ENCODE measurements at regions not wholly inside any gene's neighbourhood (a gene's known extent, or its start where the extent isn't known, plus 50 kb on each side); places are given as distances from the start of the nearest gene placed in this dataset.
"Not testable (repeated sequence)": the region's sequence is repeated elsewhere in the genome, so short reads cannot be mapped to it uniquely, and the experiment has no call there.

DNA sequence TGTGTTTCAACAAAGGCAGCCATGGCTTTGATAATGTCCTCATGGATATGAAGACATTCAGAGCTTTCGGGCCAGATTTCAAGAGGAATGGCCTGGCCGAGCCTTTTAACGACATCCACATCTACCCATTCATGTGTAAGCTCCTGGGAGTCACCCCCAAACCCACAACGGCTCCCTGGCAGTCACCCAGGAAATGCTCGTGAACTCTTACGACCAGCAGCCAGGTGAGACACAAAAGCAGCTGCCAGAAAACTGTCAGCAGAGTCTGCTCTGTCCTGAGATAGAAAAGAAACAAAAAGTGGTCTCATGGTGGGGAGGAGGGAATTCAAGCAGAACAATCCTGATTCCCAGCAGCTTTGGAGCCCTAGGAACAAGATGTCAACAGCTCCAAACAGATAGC lies 52.9 kb upstream of the DEFB108B start:
- TF ChIP-seq, protein P1, sequence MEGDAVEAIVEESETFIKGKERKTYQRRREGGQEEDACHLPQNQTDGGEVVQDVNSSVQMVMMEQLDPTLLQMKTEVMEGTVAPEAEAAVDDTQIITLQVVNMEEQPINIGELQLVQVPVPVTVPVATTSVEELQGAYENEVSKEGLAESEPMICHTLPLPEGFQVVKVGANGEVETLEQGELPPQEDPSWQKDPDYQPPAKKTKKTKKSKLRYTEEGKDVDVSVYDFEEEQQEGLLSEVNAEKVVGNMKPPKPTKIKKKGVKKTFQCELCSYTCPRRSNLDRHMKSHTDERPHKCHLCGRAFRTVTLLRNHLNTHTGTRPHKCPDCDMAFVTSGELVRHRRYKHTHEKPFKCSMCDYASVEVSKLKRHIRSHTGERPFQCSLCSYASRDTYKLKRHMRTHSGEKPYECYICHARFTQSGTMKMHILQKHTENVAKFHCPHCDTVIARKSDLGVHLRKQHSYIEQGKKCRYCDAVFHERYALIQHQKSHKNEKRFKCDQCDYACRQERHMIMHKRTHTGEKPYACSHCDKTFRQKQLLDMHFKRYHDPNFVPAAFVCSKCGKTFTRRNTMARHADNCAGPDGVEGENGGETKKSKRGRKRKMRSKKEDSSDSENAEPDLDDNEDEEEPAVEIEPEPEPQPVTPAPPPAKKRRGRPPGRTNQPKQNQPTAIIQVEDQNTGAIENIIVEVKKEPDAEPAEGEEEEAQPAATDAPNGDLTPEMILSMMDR (IDR thresholded peaks at IDR 0.05), result not testable (repeated sequence)
- not testable (repeated sequence) for TF ChIP-seq POLR2A (IDR thresholded peaks at IDR 0.05)
